ENCODE measurements at regions not wholly inside any gene's neighbourhood (a gene's known extent, or its start where the extent isn't known, plus 50 kb on each side); places are given as distances from the start of the nearest gene placed in this dataset.

DNA sequence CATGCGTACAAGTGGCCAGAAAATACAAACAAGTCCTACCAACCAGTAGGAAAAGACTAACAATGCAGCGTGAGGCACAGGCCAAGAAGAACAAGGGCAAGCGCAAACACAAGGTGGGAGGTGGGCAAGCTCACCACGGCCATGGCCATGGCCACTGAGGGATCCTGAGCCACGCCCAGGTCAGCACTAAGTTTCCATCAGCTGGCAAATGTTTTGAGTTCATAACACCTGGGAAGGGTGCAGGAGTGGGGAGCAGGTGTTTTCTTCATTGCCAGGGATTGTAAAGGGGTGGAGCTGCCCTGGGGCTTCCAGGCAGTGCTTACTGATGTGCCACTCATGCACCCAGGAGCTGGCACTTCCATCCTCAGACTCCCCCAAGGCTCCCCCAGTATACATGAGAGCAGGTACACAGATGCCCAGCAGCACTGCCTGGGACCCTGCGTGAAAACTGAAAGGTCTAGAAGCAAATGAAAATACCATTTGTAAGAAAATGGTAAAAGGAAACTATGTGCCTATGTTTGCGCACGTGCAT is 139.2 kb upstream of the RET start (continued):
- TF ChIP-seq ZNF687 (IDR thresholded peaks at IDR 0.05) = no peak
- TF ChIP-seq, protein P1, sequence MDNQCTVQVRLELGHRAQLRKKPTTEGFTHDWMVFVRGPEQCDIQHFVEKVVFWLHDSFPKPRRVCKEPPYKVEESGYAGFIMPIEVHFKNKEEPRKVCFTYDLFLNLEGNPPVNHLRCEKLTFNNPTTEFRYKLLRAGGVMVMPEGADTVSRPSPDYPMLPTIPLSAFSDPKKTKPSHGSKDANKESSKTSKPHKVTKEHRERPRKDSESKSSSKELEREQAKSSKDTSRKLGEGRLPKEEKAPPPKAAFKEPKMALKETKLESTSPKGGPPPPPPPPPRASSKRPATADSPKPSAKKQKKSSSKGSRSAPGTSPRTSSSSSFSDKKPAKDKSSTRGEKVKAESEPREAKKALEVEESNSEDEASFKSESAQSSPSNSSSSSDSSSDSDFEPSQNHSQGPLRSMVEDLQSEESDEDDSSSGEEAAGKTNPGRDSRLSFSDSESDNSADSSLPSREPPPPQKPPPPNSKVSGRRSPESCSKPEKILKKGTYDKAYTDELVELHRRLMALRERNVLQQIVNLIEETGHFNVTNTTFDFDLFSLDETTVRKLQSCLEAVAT (IDR thresholded peaks at IDR 0.05) = no peak
- no peak for TF ChIP-seq YBX1 (IDR thresholded peaks at IDR 0.05)
- no peak for TF ChIP-seq CHD1 (IDR thresholded peaks at IDR 0.05; ENCODE audit: low read depth, low read length)

DNA sequence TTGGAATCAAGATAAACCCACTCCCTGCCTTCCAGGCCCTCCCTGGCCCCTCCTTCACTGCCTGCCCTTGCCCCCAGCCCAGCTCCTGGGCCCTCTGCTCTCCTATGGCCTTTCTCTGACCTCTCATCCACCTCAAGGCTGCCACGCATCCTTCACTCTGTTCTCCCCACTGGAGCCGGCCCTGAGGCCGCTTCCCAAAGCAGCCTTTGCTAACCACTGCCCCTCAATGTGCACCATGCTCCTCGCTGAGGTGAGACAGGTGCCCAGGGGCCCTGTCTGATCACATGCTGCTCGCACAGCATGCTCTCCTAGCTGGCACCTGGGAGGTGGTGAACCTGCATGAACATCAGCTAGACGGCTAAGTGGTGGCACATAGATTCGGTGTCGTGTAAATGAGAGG is 138.5 kb upstream of the RET start:
- H3K79me2 ChIP-seq (ENCODE audit: control insufficient read depth, insufficient read depth, low read length) = no peaks in the 10 kb centered on the region
- POLR2A ChIA-PET = no interaction called here
- in situ Hi-C loops (cut with MboI) (no loop called here), intact Hi-C loops (cut with micrococcal nuclease; ENCODE audit: unreplicated experiment) (no loop called here)
- H2AFZ ChIP-seq (ENCODE audit: control insufficient read depth, low read depth, low read length) = no peak overlapping the region
- no peak overlapping the region for H3K4me2 ChIP-seq (ENCODE audit: control insufficient read depth, insufficient read depth)
- WGBS (ENCODE audit: insufficient coverage, insufficient replicate concordance, low lambda C conversion rate, missing lambda C conversion rate) = 50% methylated on average over 8 of the region's 8 CpGs
- H3K9ac ChIP-seq (ENCODE audit: control insufficient read depth, insufficient read depth, low read length) = no peak overlapping the region
- H3K4me3 ChIP-seq = no peak overlapping the region
- no TSS peak for BruUV-seq (replicated peaks)
- no peak for FAIRE-seq
- no peak overlapping the region for H3K27ac ChIP-seq (ENCODE audit: control insufficient read depth, insufficient read depth)
- RAD21 ChIA-PET (ENCODE audit: unreplicated experiment) = no interaction called here
- H3K9me3 ChIP-seq (replicated peaks; ENCODE audit: control insufficient read depth, insufficient read depth, low read length) = no peaks in the 10 kb centered on the region
- H3K4me1 ChIP-seq (ENCODE audit: control insufficient read depth, insufficient read depth, low read length) = no peaks in the 10 kb centered on the region
- DNase-seq (ENCODE audit: low read depth, low spot score) = no peak
- TF ChIP-seq TARDBP (IDR thresholded peaks at IDR 0.05; ENCODE audit: borderline replicate concordance) (no peak), ATF2 (IDR thresholded peaks at IDR 0.05; ENCODE audit: low read length) (no peak), LARP7 (IDR thresholded peaks at IDR 0.05) (no peak), IKZF1 (conservative IDR thresholded peaks at IDR 0.05) (no peak), SMAD5 (IDR thresholded peaks at IDR 0.05; ENCODE audit: low read depth) (no peak)
- no peak for ATAC-seq
- H3K27me3 ChIP-seq (replicated peaks in 1 of 2; ENCODE audit: control insufficient read depth in 2 of 2, insufficient read depth in 2 of 2, low read length in 1 of 2) = peaks cover 1 to 2% of the 10 kb centered on the region in 2 experiments; a peak in 2 of 4 replicates
- CTCF ChIA-PET = no interaction called here
- H4K20me1 ChIP-seq (ENCODE audit: control insufficient read depth, insufficient read depth) = no peaks in the 10 kb centered on the region; the same call in 1 of the 2 replicates
- SMC1A ChIA-PET (ENCODE audit: uncharacterized antibody, unreplicated experiment) = no interaction called here
- no peaks in the 10 kb centered on the region for H3K36me3 ChIP-seq (ENCODE audit: control insufficient read depth in 2 of 2, insufficient read depth in 2 of 2, low read length in 1 of 2)

Measured in GM12878 (cell line).